ENCODE measurements at regions not wholly inside any gene's neighbourhood (a gene's known extent, or its start where the extent isn't known, plus 50 kb on each side); places are given as distances from the start of the nearest gene placed in this dataset.
A peak's percentile ranks its signal among the peaks of the same experiment; 100 is the strongest.
"Not testable (repeated sequence)": the region's sequence is repeated elsewhere in the genome, so short reads cannot be mapped to it uniquely, and the experiment has no call there.

DNA sequence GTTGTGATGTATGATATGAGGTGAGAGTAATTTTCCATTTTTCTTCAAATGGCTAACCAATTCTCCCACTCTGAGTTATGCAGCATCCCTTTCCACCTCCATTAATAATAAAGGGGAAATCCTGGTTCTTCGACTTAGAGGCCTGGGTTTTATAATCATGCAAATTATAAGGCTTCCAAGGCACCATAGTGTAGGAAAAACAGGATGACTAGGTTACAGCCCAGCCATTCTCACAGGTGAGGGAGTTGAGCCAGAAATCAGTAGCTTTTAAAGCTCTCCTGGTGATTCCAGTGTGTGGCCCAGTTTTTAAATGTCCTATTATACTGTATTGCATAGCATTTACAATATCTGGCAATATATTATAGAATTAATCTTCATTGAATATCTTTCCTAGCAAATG lies 203.1 kb downstream of the ARHGEF9 start:
- no peak for DNase-seq

DNA sequence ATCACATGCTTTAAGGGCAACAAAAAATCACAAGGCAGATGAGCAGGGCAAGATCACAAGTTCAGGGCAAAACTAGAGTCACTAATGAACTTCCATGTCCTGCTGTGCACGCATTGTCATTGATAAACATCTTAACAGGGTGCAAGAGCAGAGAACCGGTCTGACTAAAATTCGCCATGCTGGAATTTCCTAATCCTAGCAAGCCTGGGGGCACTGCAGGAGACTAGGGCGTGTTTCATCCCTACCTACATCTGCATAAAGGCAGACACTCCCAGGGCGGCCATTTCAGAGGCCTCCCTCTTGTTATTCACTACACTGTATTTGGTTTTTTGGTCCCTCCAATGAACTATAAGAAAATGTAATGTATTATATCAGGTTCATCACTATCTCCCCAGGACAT lies 203.6 kb downstream of the ARHGEF9 start:
- DNase-seq: no peak

DNA sequence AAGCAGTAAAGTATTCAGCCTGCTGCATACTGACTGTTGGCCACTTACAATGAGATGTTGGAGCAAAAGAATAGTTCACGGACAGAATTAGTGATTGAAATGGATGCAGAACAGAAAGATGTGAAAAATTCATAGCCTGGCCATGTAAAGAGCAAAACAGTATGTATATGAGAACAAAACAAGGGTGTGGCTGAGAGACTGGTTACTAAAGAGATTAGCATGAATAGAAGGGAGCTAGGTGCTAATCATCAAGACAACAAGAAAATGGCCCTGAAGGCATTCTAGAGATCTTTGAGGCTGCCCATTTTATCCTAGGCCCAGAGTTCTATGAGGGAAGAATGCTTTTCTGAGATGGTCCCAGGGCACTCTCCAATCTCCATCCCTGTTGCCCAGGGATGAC lies 208.5 kb downstream of the ARHGEF9 start:
- DNase-seq: no peak

DNA sequence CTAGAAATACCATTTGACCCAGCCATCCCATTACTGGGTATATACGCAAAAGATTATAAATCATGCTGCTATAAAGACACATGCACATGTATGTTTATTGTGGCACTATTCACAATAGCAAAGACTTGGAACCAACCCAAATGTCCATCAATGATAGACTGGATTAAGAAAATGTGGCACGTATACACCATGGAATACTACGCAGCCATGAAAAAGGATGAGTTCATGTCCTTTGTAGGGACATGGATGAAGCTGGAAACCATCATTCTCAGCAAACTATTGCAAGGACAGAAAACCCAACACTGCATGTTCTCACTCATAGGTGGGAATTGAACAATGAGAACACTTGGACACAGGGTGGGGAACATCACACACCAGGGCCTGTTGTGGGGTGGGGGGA lies 209.3 kb downstream of the ARHGEF9 start:
- DNase-seq: not testable (repeated sequence)

DNA sequence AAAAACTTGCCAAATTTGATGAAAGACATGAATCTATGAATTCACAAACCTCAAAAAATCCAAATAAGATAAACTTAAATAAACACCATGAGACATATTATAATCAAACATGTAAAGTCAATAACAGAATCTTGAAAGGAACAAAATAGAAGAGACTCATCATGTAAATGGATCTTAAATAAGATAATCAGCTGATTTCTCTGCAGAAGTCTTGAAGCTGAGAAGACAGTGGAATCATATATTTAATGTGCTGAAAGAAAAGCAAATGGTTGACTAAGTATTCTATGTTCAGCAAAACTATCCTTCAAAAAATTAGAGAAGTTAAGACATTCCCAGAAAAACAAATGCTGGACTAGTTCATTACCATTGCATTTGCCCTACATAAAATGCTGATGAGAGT lies 215.7 kb upstream of the SPIN4 start:
- DNase-seq: no peak

DNA sequence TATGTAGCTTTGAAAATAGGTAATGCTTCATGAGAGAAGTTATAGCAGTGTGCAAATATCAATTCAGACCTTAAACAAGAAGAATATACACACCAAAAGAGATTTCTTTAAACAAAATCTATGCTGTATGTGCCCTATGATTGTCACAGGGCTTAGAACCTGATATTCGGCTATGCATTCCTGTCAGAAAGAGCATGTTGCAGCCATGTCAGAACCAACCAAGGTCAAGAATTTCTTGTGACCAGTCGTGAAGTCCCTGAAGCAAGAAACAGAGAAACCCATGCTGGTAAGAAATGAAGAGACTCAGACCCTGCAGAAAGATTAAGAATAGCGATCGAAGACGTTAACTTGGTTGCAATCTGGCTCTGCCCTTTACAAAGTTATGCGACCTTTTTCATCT lies 210.3 kb upstream of the SPIN4 start:
- DNase-seq: no peak

DNA sequence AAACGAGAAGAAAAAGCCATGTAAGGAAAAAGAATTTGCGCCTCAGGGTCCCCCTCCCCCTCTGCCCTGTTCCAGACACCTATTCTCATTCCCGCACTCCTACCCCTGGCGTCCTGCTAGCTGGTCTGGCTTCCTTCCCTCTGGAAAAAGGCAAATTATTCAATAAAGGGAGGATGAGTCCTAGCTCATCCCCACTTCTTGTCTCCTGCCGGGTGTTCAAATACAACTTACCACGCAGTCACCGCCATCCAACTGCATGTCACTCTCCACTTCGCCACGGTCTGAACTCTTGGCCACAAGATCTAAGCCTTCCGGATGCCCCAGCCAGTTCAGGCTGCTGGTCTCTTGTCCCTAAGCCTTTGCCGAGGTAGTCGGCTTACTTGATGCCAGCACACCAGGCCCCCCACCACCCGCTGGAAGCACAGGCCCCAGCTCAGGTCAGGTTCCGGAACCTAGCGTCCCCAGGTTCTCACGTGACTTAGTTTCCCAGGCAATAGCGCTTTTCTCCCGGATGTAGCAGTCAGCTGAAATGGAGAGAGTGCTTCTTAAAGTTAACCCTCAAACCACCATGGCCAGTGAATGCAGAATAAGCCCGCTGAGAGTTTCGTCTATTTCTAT lies 209.6 kb upstream of the SPIN4 start:
- DNase-seq: peak; percentile 12 to 65 (median 49)

DNA sequence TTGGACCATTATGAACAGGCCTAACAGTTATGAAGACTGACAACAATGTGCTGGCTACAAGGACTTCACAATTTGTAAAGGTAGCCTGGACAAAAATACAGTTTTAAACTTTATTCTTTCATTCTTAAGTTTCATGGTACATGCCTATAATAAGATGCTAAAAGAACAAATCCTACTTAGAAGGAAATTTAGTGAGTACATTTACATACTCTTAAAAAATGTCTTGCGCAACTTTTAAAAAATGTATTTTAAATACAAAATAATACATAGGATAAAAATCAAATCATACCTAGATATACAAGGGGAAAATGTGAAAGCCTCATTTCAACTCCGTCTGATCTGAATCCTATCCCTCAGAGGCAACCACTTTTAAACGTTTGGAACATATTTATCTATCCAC lies 200.7 kb upstream of the SPIN4 start:
- DNase-seq: no peak

DNA sequence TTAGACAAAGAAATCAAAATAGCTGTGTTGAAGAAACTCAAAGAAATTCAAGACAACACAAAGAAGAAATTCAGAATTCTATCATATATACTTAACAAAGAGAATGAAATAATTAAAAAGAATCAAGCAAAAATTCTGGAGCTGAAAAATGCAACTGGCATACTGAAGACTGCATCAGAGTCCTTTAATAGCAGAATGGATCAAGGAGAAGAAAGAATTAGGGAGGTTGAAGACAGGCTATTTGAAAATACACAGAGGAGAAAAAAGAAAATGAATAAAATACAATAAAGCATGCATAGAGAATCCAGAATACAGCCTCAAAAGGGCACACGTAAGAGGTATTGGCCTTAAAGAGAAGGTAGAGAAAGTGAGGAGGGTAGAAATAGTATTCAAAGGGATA lies 179.5 kb upstream of the SPIN4 start:
- no peak for DNase-seq

DNA sequence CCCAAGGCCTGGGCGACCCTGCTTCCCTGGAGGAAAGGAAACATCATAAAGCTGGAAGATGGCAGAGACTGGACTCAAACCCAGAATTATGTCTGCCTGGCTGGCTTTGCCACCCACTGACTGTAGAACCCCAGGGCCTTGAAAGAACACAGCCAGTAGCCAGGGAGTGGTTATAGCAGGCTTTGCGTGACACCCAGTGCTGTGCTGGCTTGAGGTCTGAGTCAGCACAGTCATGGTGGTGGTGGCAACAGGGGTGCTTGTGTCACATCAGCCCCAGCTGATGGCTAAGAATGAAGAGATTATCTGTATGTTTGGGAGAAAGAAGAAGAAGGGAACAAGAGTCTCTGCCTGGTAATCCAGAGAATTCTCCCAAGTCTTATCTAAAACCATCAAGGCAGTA lies 178.8 kb upstream of the SPIN4 start:
- DNase-seq: no peak

DNA sequence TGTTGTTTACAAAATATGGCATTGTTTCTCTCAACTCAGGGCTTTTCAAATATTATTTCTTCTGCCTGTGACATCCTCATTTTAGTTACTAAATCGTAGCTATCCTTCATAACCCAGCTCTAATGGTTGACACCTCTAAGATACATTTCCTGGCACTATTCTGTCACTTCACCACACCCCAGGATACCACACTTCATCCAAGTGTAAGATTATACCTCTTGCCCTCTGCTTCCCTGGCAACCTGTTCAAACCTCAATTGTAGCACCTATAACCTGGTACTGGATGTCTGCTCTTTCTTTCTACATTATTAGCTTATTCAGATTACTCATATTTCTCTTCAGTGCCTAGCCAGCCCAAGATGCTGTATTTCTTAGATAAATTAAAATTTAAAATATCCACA lies 175.7 kb upstream of the SPIN4 start:
- DNase-seq: no peak

DNA sequence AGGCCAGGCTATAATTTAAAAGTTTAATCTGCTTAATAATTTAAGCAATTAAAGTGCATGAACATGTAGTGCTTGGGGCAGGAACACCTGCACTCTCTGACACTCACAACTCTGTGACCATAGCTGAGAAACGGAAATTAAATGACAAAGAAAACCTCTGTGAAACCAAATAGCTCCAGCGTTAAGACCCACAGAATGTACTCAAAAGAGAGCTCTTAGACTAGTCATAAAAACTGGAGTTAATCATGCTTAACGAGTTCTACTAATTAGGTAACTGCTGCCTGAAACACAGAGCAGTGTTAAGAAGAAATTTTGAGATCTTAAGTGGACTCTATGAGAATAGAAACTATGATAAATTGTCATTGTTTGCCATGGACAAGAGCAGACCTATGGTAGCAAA lies 174.4 kb upstream of the SPIN4 start:
- DNase-seq: no peak

DNA sequence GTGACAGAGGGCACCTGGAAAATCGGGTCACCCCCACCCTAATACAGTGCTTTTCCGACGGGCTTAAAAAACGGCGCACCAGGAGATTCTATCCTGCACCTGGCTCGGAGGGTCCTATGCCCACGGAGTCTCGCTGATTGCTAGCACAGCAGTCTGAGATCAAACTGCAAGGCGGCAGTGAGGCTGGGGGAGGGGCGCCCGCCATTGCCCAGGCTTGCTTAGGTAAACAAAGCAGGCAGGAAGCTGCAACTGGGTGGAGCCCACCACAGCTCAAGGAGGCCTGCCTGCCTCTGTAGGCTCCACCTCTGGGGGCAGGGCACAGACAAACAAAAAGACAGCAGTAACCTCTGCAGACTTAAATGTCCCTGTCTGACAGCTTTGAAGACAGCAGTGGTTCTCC lies 168.2 kb upstream of the SPIN4 start:
- not testable (repeated sequence) for DNase-seq

DNA sequence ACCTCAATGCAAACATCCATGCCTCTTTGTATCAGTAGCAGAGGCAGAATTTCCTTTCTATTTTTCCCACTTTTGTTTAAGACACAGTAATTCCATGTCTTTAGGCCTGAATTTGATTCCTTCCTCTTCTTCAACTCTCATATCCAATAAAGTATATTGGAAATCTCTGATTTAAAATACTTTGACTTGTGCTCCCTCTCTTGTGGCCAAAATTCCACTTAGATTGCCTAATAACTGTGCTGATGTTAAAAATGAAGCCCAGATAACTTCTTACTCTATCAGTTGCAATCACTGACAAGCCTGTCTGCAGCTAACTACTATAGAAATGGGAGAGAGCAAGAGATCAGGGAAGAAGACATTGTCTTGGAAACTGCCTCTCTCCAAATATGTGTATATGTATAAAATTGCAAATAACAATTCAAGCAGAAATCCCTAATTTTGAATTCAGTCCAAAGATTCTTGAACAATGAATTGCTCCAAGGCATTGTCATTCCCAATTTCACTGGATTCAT lies 163.5 kb upstream of the SPIN4 start:
- no peak for DNase-seq

DNA sequence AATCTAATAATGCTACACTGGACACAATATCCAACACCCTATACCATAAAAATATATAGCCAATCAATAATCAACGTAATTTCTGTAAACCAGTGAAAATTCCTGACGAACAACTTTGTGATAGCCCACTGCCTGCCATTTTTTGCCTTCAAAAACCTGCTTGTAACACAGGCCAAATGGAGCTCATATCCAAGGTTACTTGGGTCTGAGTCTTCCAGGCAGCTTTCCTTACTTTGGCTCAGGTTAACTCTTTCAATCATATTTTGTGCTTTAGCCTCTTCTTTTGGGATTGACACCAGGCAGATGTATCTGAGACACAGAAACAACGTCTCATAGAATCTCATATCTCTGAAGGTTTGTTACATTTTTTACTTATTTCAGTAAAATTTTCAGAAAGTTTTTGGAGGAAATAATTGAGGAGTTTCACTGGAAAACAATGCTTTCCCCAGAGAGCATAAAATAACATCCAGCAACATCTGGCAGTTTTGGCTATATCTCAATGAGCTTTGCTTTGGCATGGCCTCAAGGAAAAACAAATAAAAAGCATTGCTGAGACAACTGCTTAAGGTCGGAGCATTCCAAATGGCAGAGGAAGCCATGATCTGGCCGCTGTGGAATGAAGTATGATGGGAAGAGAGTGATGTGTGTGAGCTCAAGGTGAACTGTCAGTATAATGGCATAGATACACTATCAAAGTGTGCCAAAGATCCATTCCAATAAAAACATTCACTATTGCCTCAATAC lies 162.9 kb upstream of the SPIN4 start:
- DNase-seq: no peak

DNA sequence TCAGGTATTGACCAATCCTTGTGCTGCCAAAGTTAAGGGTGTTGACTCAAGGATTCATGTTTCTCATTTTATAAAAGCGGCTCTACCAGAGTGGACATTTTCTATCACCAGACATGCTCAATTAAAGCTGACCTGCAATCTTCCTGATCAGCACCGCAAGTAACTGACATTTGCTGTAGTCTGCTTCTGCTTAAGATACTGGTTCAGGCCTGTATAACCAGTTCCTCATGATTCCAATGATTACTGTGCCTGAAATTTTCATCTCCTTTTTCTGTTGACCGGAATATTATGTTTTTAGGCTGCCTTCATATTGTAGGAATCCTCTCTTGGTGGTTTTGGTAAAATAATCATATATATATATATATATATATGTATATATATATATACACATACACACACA lies 160.2 kb upstream of the SPIN4 start:
- no peak for DNase-seq

DNA sequence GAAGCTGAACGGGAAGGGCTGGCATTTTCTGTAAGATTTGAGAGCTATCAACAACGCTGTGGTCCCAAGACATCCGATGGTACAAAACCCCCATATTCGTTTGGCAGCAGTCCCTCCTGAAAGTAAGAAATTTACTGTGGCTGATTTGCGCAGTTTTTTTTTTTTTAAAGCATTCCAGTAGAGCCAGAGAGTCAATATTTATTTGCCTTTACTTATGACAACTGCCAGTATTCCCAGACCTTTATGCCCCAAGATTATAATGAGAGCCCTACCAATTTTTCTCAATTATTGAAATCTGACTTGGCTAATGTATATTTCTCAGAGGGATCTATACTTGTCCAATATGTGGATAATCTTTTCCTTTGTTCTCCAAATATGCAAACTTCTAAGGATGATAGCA lies 157.5 kb upstream of the SPIN4 start:
- DNase-seq: no peak

DNA sequence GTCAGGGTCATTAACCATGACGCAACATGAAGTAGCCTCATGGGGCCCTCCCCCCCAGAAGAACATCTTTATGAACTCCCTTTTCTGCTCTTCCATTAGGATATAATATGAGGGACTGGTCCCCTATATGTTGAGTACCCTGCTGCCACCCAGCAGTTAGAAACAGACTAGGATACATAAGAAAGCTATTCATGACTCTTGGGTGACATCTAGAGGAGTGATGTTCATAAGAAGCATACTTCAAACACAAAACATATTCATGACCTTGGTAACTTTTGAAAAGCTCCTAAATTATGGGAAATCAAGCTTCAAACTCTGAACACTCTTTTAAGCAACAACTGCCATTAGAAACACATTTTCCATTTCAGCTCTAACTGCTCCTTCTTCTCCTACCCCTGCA lies 155.2 kb upstream of the SPIN4 start:
- DNase-seq: peak in 1 of 6 experiments; percentile 8

DNA sequence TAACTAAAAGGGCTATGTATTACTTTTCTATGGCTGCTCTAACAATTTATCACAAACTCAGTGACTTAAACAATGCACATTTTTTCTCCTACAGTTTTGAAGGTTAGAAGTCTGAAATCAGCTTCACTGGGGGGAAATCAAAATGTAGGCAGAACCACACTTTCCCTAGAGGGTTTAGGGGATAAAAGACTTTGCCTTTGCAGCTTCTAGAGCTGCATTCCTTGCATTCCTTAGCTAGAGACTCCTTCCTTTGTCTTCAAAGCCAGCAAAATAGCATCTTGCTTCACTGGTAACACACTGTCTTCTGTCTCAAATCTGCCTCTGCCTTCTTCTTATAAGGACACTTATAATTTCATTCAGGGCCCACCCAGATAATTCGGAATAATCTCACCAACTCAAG lies 152.4 kb upstream of the SPIN4 start:
- DNase-seq: no peak

DNA sequence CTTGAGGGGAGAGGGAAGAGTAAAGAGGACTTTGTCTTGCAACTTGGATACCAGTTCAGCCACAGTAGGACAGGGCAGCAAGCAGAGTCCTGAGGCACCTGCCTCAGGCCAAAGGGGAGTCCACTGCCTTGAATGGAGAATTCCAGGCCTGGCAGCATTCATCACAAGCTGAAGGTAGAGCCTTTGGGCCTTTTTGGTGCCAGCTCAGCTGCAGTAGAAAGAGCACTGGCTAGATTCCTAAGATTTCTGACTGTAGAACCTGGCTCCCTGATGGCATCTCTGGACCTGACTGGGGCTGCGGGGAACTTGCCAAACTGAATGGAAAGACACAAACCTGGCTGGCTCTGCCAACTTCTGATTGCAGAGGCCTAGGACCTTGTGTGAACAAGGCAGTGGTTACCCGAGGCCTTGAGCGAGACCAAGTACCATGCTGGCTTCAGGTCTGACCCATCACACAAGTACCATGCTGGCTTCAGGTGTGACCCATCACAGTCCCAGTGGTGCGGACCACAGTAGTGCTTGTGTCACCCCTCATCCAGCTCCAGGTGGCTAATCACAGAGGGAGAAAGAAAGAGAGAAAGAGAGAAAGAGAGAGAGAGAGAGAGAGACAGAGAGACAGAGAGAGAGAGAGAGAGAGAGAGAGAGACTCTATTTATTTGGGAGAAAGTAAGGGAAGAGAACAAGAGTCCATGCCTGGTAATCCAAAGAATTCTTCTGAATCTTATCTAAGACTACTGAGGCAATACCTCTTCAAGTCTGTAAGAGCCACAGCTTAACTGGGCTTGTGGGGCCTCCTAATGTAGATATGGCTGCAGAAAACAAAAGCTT lies 137.6 kb upstream of the SPIN4 start:
- no peak for DNase-seq

DNA sequence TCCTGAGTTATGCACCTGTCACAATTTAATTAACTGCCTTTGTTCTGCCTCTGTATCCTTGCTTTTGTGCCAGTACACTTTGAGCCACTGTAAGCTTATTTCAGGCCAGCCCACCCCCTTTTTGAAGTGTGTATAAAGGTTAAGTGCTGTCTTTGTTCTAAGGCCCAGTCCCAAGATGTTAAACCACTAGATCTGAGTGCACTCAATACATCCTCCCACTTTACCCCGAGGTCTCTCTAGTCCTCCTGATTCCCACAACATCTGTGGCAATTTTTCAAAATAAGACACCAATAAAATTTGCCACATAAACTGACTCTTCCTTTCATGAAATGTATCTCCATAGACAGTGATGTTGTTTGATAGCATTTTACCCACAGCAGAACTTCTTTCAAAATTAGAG lies 124.1 kb upstream of the SPIN4 start:
- DNase-seq: no peak

DNA sequence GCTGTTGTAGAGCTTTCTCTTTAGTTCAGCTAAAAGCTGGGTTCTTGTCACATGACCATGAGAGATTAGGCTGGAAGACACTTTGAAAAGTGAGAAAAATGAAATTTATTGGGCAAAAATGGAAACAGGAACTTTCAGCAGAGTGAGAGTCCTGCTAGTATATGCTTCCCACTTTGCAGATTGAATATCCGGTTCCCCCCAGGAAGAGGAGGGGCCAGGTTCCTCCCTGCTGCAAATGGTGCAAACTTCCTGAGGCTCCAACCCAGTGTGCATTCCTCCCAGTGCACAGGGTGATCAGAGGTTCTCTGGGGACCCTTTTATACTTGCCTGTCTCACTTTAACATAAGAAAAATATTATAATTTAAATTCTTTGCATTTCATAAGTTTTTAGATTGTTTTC lies 119.9 kb upstream of the SPIN4 start:
- DNase-seq: no peak

DNA sequence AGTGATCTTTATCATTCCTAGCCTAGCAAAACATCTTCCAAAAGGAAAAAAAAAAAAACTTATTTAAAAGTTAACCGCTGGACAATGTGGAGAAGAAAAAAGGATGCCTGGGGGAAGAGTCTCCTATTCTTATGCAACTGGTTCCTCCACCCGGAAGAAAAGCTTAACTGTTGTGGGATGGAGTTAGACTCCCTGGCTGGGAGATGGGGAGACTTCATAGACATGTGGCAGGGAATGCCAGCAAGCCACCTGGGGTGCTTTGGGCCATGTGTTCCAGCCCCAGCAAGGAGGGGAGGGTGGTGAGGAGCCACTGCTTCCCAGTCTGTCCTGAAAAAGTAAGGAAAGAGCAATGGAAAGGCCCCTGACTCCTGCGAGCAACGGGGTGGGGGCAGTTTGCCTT lies 119.4 kb upstream of the SPIN4 start:
- no peak for DNase-seq

DNA sequence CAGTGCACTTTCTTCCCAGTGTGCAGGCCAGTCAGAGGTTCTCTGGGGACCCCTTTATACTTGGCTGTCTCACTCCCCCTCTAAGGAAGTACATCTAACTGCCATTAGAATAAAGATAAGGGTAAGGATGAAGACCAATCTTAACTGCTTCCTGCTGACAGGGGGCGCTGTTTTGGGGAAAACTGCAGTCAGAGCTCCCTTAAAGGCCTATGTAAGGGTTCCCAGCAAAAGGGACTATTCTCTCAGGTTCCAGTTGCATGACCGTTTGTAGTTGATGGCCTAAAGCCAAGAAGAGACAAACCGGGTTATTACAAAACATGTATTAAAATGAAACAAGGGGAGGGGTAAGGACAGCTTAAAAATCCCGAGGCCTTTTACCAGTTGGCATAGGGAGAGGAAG lies 115.6 kb upstream of the SPIN4 start:
- DNase-seq: no peak

Measured in stimulated activated naive CD4-positive, alpha-beta T cell (primary cell).